CD14-positive monocyte (primary cell): ENCODE measurements at regions not wholly inside any gene's neighbourhood (a gene's known extent, or its start where the extent isn't known, plus 50 kb on each side); places are given as distances from the start of the nearest gene placed in this dataset.

ENCODE experiments used
- DNase-seq, 3 donors: peaks; one replicate each; pipeline ENCODE4 v3.0.0-alpha.2; 2011 to 2022
- H2AFZ ChIP-seq: 2 replicates; pipeline ENCODE4 v1.6.0; 2012; ENCODE audit warnings: mild to moderate bottlenecking, low read depth, low read length, inconsistent platforms; ENCODE audit not compliant: insufficient read depth, poor library complexity, severe bottlenecking
- H3K27ac ChIP-seq, 2 donors: 1 replicate in 1 of 2; 2 replicates in 1 of 2; pipeline ENCODE4 v1.5.1; 2012 to 2013; ENCODE audit warnings: low read length in 2 of 2, control low read depth in 1 of 2, inconsistent platforms in 1 of 2, low read depth in 1 of 2, mild to moderate bottlenecking in 1 of 2
- H3K27me3 ChIP-seq, 2 donors: one replicate each; pipeline versions ENCODE4 v1.6.0 to v1.6.1; 2011 to 2013; ENCODE audit warnings: low read length in 2 of 2; ENCODE audit not compliant: control insufficient read depth in 2 of 2, insufficient read depth in 2 of 2
- H3K36me3 ChIP-seq, 2 donors: replicated peaks in 1 of 2; 1 replicate in 1 of 2; 2 replicates in 1 of 2; pipeline versions ENCODE4 v1.5.1 to v1.6.1; 2012 to 2013; ENCODE audit warnings: low read length in 2 of 2, control low read depth in 1 of 2, inconsistent platforms in 1 of 2, mild to moderate bottlenecking in 1 of 2; ENCODE audit not compliant: insufficient read depth in 2 of 2, control insufficient read depth in 1 of 2
- H3K4me1 ChIP-seq, 2 donors: 1 replicate in 1 of 2; 2 replicates in 1 of 2; pipeline versions ENCODE4 v1.5.1 to v1.6.1; 2012 to 2013; ENCODE audit warnings: low read length in 2 of 2, control low read depth in 1 of 2, inconsistent platforms in 1 of 2, mild to moderate bottlenecking in 1 of 2, moderate library complexity in 1 of 2; ENCODE audit not compliant: insufficient read depth in 2 of 2, control insufficient read depth in 1 of 2
- H3K4me2 ChIP-seq: replicated peaks from 2 replicates; pipeline ENCODE3; 2012; ENCODE audit warnings: low read length, moderate library complexity, mild to moderate bottlenecking; ENCODE audit not compliant: poor library complexity, severe bottlenecking; ENCODE audit errors: extremely low read depth
- H3K4me3 ChIP-seq, 3 experiments: fragments of 200-600 bp in 1 of 3; sonication (generic) in 1 of 3; replicated peaks in 1 of 3; 1 replicate in 2 of 3; 2 replicates in 1 of 3; pipeline ENCODE4 v1.5.1; 2011 to 2013; ENCODE audit warnings: low read length in 3 of 3, mild to moderate bottlenecking in 3 of 3, control low read depth in 2 of 3, low read depth in 2 of 3, inconsistent platforms in 1 of 3, moderate library complexity in 1 of 3
- H3K79me2 ChIP-seq: 2 replicates; pipeline ENCODE4 v1.6.0; 2012; ENCODE audit warnings: mild to moderate bottlenecking, control low read depth, inconsistent platforms, low read length, moderate library complexity; ENCODE audit not compliant: insufficient read depth
- H3K9ac ChIP-seq: 2 replicates; pipeline ENCODE4 v1.6.0; 2017; ENCODE audit warnings: low read length, mild to moderate bottlenecking; ENCODE audit not compliant: insufficient read depth, poor library complexity, severe bottlenecking
- H3K9me3 ChIP-seq, 2 donors: replicated peaks in 1 of 2; 1 replicate in 1 of 2; 2 replicates in 1 of 2; pipeline versions ENCODE4 v1.5.1 to v1.6.1; 2012 to 2013; ENCODE audit warnings: low read length in 2 of 2, control low read depth in 1 of 2; ENCODE audit not compliant: control insufficient read depth in 1 of 2, insufficient read depth in 1 of 2
- H4K20me1 ChIP-seq: 2 replicates; pipeline ENCODE4 v1.6.0; 2012; ENCODE audit warnings: mild to moderate bottlenecking, low read length, control low read depth, moderate library complexity; ENCODE audit not compliant: insufficient read depth
- H3K27ac Mint-ChIP-seq, 7 donors: one replicate each; pipeline ENCODE4 v1.8.0; 2020; ENCODE audit warnings: mild to moderate bottlenecking in 7 of 7, mixed read lengths in 7 of 7, moderate library complexity in 6 of 7, inconsistent platforms in 2 of 7
- H3K27me3 Mint-ChIP-seq, 3 donors: one replicate each; pipeline ENCODE4 v1.8.0; 2021 to 2022; ENCODE audit warnings: low read depth in 3 of 3, mild to moderate bottlenecking in 3 of 3, mixed read lengths in 3 of 3, moderate library complexity in 3 of 3, inconsistent platforms in 1 of 3
- H3K36me3 Mint-ChIP-seq, 2 donors: one replicate each; pipeline ENCODE4 v1.8.0; 2020; ENCODE audit warnings: mixed read lengths in 2 of 2, inconsistent platforms in 1 of 2, mild to moderate bottlenecking in 1 of 2
- H3K4me1 Mint-ChIP-seq: one replicate; pipeline ENCODE4 v1.8.0; 2020; ENCODE audit warnings: mild to moderate bottlenecking, mixed read lengths
- H3K4me3 Mint-ChIP-seq, 2 donors: one replicate each; pipeline ENCODE4 v1.8.0; 2020; ENCODE audit warnings: mild to moderate bottlenecking in 2 of 2, mixed read lengths in 2 of 2, moderate library complexity in 1 of 2
- H3K9me3 Mint-ChIP-seq, 7 donors: one replicate each; pipeline ENCODE4 v1.8.0; 2020 to 2022; ENCODE audit warnings: mixed read lengths in 7 of 7, mild to moderate bottlenecking in 6 of 7, moderate library complexity in 6 of 7, inconsistent platforms in 2 of 7
- WGBS: methylation state at CpG from one replicate; pipeline ENCODE4 v1.1.5; 2013; ENCODE audit warnings: missing lambda C conversion rate; ENCODE audit not compliant: insufficient coverage; 5-methylcytosine and 5-hydroxymethylcytosine counted together
- intact Hi-C, 2 donors: fragments of 100-400 bp; cut with micrococcal nuclease; formaldehyde crosslinking; loops; one replicate each; pipeline versions ENCODE4 v1.15.0 to v1.15.1; 2023
- TF ChIP-seq, protein P1 (sequence below): fragments of 200-600 bp; IDR thresholded peaks from one replicate; pipeline ENCODE4 v1.8.0; 2022; ENCODE audit warnings: antibody characterized with exemption, mild to moderate bottlenecking

DNA sequence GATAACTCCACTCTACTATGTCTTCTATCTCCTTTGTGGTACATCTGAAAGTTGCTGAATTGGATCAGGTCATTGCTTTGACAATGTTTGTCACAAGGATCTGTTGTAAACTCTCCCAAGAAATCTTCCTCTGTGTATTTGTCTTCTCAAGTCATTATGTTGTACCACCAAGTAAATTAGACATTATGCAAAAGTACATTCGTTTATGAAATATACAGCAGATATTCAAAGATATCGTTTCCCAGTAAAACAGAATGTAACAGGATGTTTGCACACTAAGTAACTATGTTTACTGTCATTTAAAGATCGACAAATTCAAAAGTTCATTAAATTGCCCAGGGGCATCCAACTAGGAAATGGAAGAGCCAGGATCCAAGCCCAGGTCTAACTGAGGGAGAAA, 739.4 kb downstream of the EFNB2 start:
- no peak overlapping the region for H3K4me3 Mint-ChIP-seq
- H3K4me2 ChIP-seq = no peak overlapping the region
- H3K9me3 Mint-ChIP-seq = peaks cover 5 to 22% (median 11%) of the 10 kb centered on the region in 7 donors
- no peaks in the 10 kb centered on the region for H3K36me3 Mint-ChIP-seq
- no peaks in the 10 kb centered on the region for H3K4me1 Mint-ChIP-seq
- TF ChIP-seq, protein P1, sequence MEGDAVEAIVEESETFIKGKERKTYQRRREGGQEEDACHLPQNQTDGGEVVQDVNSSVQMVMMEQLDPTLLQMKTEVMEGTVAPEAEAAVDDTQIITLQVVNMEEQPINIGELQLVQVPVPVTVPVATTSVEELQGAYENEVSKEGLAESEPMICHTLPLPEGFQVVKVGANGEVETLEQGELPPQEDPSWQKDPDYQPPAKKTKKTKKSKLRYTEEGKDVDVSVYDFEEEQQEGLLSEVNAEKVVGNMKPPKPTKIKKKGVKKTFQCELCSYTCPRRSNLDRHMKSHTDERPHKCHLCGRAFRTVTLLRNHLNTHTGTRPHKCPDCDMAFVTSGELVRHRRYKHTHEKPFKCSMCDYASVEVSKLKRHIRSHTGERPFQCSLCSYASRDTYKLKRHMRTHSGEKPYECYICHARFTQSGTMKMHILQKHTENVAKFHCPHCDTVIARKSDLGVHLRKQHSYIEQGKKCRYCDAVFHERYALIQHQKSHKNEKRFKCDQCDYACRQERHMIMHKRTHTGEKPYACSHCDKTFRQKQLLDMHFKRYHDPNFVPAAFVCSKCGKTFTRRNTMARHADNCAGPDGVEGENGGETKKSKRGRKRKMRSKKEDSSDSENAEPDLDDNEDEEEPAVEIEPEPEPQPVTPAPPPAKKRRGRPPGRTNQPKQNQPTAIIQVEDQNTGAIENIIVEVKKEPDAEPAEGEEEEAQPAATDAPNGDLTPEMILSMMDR = no peak
- H2AFZ ChIP-seq = no peak overlapping the region
- no peaks in the 10 kb centered on the region for H3K27me3 ChIP-seq
- H4K20me1 ChIP-seq = no peaks in the 10 kb centered on the region
- no peaks in the 10 kb centered on the region for H3K36me3 ChIP-seq
- peaks cover 12 to 14% of the 10 kb centered on the region in 2 donors for H3K9me3 ChIP-seq
- H3K4me1 ChIP-seq = no peaks in the 10 kb centered on the region
- no peak for DNase-seq
- no peaks in the 10 kb centered on the region for H3K79me2 ChIP-seq
- intact Hi-C loops = no loop called here
- peaks cover 0 to 1% (median 0%) of the 10 kb centered on the region in 3 donors for H3K27me3 Mint-ChIP-seq
- H3K4me3 ChIP-seq = no peak overlapping the region
- 80% methylated on average over 1 of the region's 3 CpGs for WGBS
- no peak overlapping the region for H3K27ac ChIP-seq
- H3K9ac ChIP-seq = no peak overlapping the region
- no peak overlapping the region for H3K27ac Mint-ChIP-seq

DNA sequence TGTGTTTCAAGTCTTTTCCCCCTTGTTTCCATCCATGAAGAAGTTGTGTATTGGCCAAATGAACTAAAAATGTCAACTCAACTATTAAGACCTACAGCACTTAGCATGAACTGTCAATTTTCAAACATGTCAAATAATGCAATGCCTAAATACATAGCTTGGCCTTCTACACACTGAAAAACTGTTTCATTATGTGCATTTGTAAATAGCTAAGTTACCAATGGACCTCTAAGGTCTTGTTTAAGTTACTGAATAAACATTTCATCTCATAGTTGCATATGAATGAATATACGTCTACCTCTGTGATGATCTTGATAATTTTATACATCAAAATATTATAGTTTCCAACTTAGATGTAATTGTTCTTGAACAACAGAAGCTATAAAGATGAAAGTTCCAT, 744.5 kb downstream of the EFNB2 start:
- no CpG with 5 or more reads among the region's 1 CpG for WGBS
- H3K4me3 ChIP-seq = no peak overlapping the region

More for the DNA sequence above, 744.5 kb downstream of the EFNB2 start:
- Mint-ChIP-seq H3K27ac (no peak overlapping the region), H3K4me1 (no peaks in the 10 kb centered on the region), H3K27me3 (peaks cover 0 to 1% (median 0%) of the 10 kb centered on the region in 3 donors), H3K9me3 (peaks cover 5 to 19% (median 11%) of the 10 kb centered on the region in 7 donors), H3K36me3 (no peaks in the 10 kb centered on the region), H3K4me3 (no peak overlapping the region)
- no peaks in the 10 kb centered on the region for H3K79me2 ChIP-seq
- H3K9me3 ChIP-seq = peaks cover 12 to 14% of the 10 kb centered on the region in 2 donors
- H4K20me1 ChIP-seq = no peaks in the 10 kb centered on the region
- H2AFZ ChIP-seq = no peak overlapping the region
- H3K4me2 ChIP-seq = no peak overlapping the region
- intact Hi-C loops = no loop called here
- H3K27me3 ChIP-seq = no peaks in the 10 kb centered on the region
- H3K36me3 ChIP-seq = no peaks in the 10 kb centered on the region
- TF ChIP-seq, protein P1 = no peak
- no peaks in the 10 kb centered on the region for H3K4me1 ChIP-seq
- no peak for DNase-seq
- H3K9ac ChIP-seq = no peak overlapping the region
- H3K27ac ChIP-seq = no peak overlapping the region
